ENCODE measurements at regions not wholly inside any gene's neighbourhood (a gene's known extent, or its start where the extent isn't known, plus 50 kb on each side); places are given as distances from the start of the nearest gene placed in this dataset.

- Histone ChIP-seq H3K27me3 (ENCODE audit: control insufficient read depth, insufficient read depth, low read length) (no peaks in the 10 kb centered on the region), H3K27ac (ENCODE audit: low read depth, low read length) (no peak overlapping the region), H3K9me3 (ENCODE audit: control insufficient read depth, insufficient read depth, low read length) (peaks cover 41% of the 10 kb centered on the region), H3K4me3 (ENCODE audit: low read depth, low read length) (no peak overlapping the region)
- ChIA-PET POLR2A (no interaction called here), CTCF (no interaction called here)
- DNase-seq (ENCODE audit: low read depth, low spot score), result no peak
- no peak for TF ChIP-seq CTCF (IDR thresholded peaks at IDR 0.05; ENCODE audit: low read depth, low read length)
Measured at GRCh38 chr12:126481688-126482087, 1416.5 kb downstream of the AACS start.

- TF ChIP-seq CTCF (IDR thresholded peaks at IDR 0.05; ENCODE audit: low read depth, low read length), result no peak
- POLR2A ChIA-PET, result no interaction called here
- no peak overlapping the region for H3K4me3 ChIP-seq (ENCODE audit: low read depth, low read length)
- no peaks in the 10 kb centered on the region for H3K27me3 ChIP-seq (ENCODE audit: control insufficient read depth, insufficient read depth, low read length)
- H3K27ac ChIP-seq (ENCODE audit: low read depth, low read length), result no peak overlapping the region
- peaks cover 40% of the 10 kb centered on the region for H3K9me3 ChIP-seq (ENCODE audit: control insufficient read depth, insufficient read depth, low read length)
- no peak for DNase-seq (ENCODE audit: low read depth, low spot score)
- CTCF ChIA-PET, result no interaction called here
Measured at GRCh38 chr12:126482238-126482889, 1417.1 kb downstream of the AACS start.

GRCh38 chr12:126483145-126484068 is 1418.2 kb downstream of the AACS start:
- POLR2A ChIA-PET, result no interaction called here
- no peak for TF ChIP-seq CTCF (IDR thresholded peaks at IDR 0.05; ENCODE audit: low read depth, low read length)
- no peak overlapping the region for H3K4me3 ChIP-seq (ENCODE audit: low read depth, low read length)
- CTCF ChIA-PET, result interaction anchor here (0.6 kb wide), 1 partner anchor 1205 kb away, joined by 3 read pairs; no protein-coding TSS in a partner anchor
- H3K27me3 ChIP-seq (ENCODE audit: control insufficient read depth, insufficient read depth, low read length), result no peaks in the 10 kb centered on the region
- H3K9me3 ChIP-seq (ENCODE audit: control insufficient read depth, insufficient read depth, low read length), result peaks cover 40% of the 10 kb centered on the region
- DNase-seq (ENCODE audit: low read depth, low spot score), result no peak
- no peak overlapping the region for H3K27ac ChIP-seq (ENCODE audit: low read depth, low read length)

GRCh38 chr12:126487431-126487980 is 1422.3 kb downstream of the AACS start:
- no peak overlapping the region for H3K4me3 ChIP-seq (ENCODE audit: low read depth, low read length)
- no peak overlapping the region for H3K27ac ChIP-seq (ENCODE audit: low read depth, low read length)
- peaks cover 27% of the 10 kb centered on the region for H3K9me3 ChIP-seq (ENCODE audit: control insufficient read depth, insufficient read depth, low read length)
- ChIA-PET CTCF (no interaction called here), POLR2A (no interaction called here)
- no peak for DNase-seq (ENCODE audit: low read depth, low spot score)
- no peak for TF ChIP-seq CTCF (IDR thresholded peaks at IDR 0.05; ENCODE audit: low read depth, low read length)
- H3K27me3 ChIP-seq (ENCODE audit: control insufficient read depth, insufficient read depth, low read length), result no peaks in the 10 kb centered on the region

- POLR2A ChIA-PET, result no interaction called here
- H3K27ac ChIP-seq (ENCODE audit: low read depth, low read length), result no peak overlapping the region
- no peaks in the 10 kb centered on the region for H3K27me3 ChIP-seq (ENCODE audit: control insufficient read depth, insufficient read depth, low read length)
- H3K9me3 ChIP-seq (ENCODE audit: control insufficient read depth, insufficient read depth, low read length), result peaks cover 32% of the 10 kb centered on the region
- no peak for DNase-seq (ENCODE audit: low read depth, low spot score)
- TF ChIP-seq CTCF (IDR thresholded peaks at IDR 0.05; ENCODE audit: low read depth, low read length), result no peak
- CTCF ChIA-PET, result no interaction called here
- H3K4me3 ChIP-seq (ENCODE audit: low read depth, low read length), result no peak overlapping the region
Measured at GRCh38 chr12:126488806-126489205, 1423.6 kb downstream of the AACS start.
